B cell (primary cell): ENCODE measurements at regions not wholly inside any gene's neighbourhood (a gene's known extent, or its start where the extent isn't known, plus 50 kb on each side); places are given as distances from the start of the nearest gene placed in this dataset.

ENCODE experiments used
- ATAC-seq: fragments of 200-7000 bp; cut with Tn5 transposase; one replicate; pipeline ENCODE4 v1.10.0; 2021; ENCODE audit warnings: low read depth, mild to moderate bottlenecking, moderate number of reproducible peaks, moderate library complexity
- CTCF ChIA-PET: fragments of 350-600 bp; sonication (Branson Sonifier 250); formaldehyde crosslinking; loops from one replicate; lab custom pipeline; 2021; ENCODE audit warnings: antibody characterized with exemption, inconsistent platforms; lab: Charles Lee
- POLR2A ChIA-PET: fragments of 350-600 bp; sonication (Branson Sonifier 250); formaldehyde crosslinking; loops from one replicate; lab custom pipeline; 2021; ENCODE audit warnings: antibody characterized with exemption; lab: Charles Lee
- DNase-seq: peaks from one replicate; pipeline ENCODE4 v3.0.0; 2013
- H2AFZ ChIP-seq: 2 replicates; pipeline ENCODE4 v1.6.1; 2012; ENCODE audit warnings: mild to moderate bottlenecking, low read depth, low read length; ENCODE audit not compliant: insufficient read depth, poor library complexity, severe bottlenecking
- H3K27ac ChIP-seq, 2 donors: 1 replicate in 1 of 2; 2 replicates in 1 of 2; pipeline ENCODE4 v1.5.1; 2012 to 2013; ENCODE audit warnings: low read length in 2 of 2, mild to moderate bottlenecking in 2 of 2, moderate library complexity in 1 of 2
- H3K27me3 ChIP-seq, 4 experiments: fragments of 200-600 bp in 1 of 4; sonication (generic) in 1 of 4; replicated peaks in 1 of 4; 1 replicate in 2 of 4; 2 replicates in 2 of 4; pipeline versions ENCODE4 v1.6.1 to v1.7.0; 2013 to 2016; ENCODE audit warnings: low read length in 3 of 4, mild to moderate bottlenecking in 2 of 4, mixed read lengths in 1 of 4, moderate library complexity in 1 of 4; ENCODE audit not compliant: insufficient read depth in 4 of 4, control insufficient read depth in 3 of 4; ENCODE audit errors: control extremely low read depth in 1 of 4
- H3K36me3 ChIP-seq, 2 experiments: replicated peaks in 1 of 2; 1 replicate in 1 of 2; 2 replicates in 1 of 2; pipeline versions ENCODE4 v1.6.1 to v1.7.1; 2013; ENCODE audit warnings: low read length in 1 of 2; ENCODE audit not compliant: insufficient read depth in 2 of 2, control insufficient read depth in 1 of 2; ENCODE audit errors: control extremely low read depth in 1 of 2, extremely low read depth in 1 of 2
- H3K4me1 ChIP-seq, 2 donors: fragments of 200-600 bp in 1 of 2; sonication (generic) in 1 of 2; 1 replicate in 1 of 2; 2 replicates in 1 of 2; pipeline versions ENCODE4 v1.5.1 to v1.6.1; 2013 to 2017; ENCODE audit warnings: low read length in 2 of 2; ENCODE audit not compliant: control insufficient read depth in 2 of 2, insufficient read depth in 2 of 2
- H3K4me2 ChIP-seq: replicated peaks from 2 replicates; pipeline ENCODE3; 2012; ENCODE audit warnings: mild to moderate bottlenecking, low read depth, low read length; ENCODE audit not compliant: poor library complexity, severe bottlenecking
- H3K4me3 ChIP-seq, 5 experiments: fragments of 200-600 bp in 1 of 5; sonication (generic) in 1 of 5; 1 replicate in 3 of 5; 2 replicates in 2 of 5; pipeline versions ENCODE4 v1.5.1 to v1.7.0; 2011 to 2016; ENCODE audit warnings: low read length in 4 of 5, mild to moderate bottlenecking in 4 of 5, low read depth in 2 of 5, control low read depth in 1 of 5, moderate library complexity in 1 of 5; ENCODE audit not compliant: insufficient read depth in 1 of 5; ENCODE audit errors: control extremely low read depth in 1 of 5, extremely low read depth in 1 of 5
- H3K79me2 ChIP-seq: fragments of 200-600 bp; sonication (generic); one replicate; pipeline ENCODE4 v1.6.0; 2016; ENCODE audit warnings: low read length; ENCODE audit not compliant: control insufficient read depth, insufficient read depth
- H3K9ac ChIP-seq: fragments of 200-600 bp; sonication (generic); 2 replicates; pipeline ENCODE4 v1.6.1; 2017; ENCODE audit warnings: mild to moderate bottlenecking, low read length, moderate library complexity
- H3K9me3 ChIP-seq, 3 donors: one replicate each; pipeline versions ENCODE4 v1.6.1 to v1.7.1; 2013; ENCODE audit warnings: low read length in 2 of 3; ENCODE audit not compliant: control insufficient read depth in 2 of 3, insufficient read depth in 1 of 3; ENCODE audit errors: control extremely low read depth in 1 of 3
- H4K20me1 ChIP-seq: 2 replicates; pipeline ENCODE4 v1.6.0; 2012; ENCODE audit warnings: mild to moderate bottlenecking, low read length; ENCODE audit not compliant: insufficient read depth, control insufficient read depth, poor library complexity, severe bottlenecking
- H3K27ac Mint-ChIP-seq: one replicate; pipeline ENCODE4 v1.8.0; 2021; ENCODE audit warnings: mixed read lengths
- H3K27me3 Mint-ChIP-seq: one replicate; pipeline ENCODE4 v1.8.0; 2021; ENCODE audit warnings: mixed read lengths
- H3K4me1 Mint-ChIP-seq: one replicate; pipeline ENCODE4 v1.8.0; 2021; ENCODE audit warnings: mixed read lengths
- H3K4me3 Mint-ChIP-seq: one replicate; pipeline ENCODE4 v1.8.0; 2021; ENCODE audit warnings: mixed read lengths
- H3K9me3 Mint-ChIP-seq: one replicate; pipeline ENCODE4 v1.8.0; 2022; ENCODE audit warnings: mixed read lengths; ENCODE audit not compliant: insufficient read depth
- EZH2 ChIP-seq: IDR thresholded peaks from 2 replicates; pipeline ENCODE4 v1.6.1; 2012; ENCODE audit warnings: borderline replicate concordance, low read depth, mild to moderate bottlenecking, moderate library complexity, low read length; ENCODE audit not compliant: insufficient read depth, poor library complexity, severe bottlenecking
- WGBS: methylation state at CpG from one replicate; pipeline ENCODE4 v1.1.5; 2013; ENCODE audit warnings: missing lambda C conversion rate; ENCODE audit not compliant: insufficient coverage; 5-methylcytosine and 5-hydroxymethylcytosine counted together
- intact Hi-C: fragments of 100-400 bp; cut with micrococcal nuclease; formaldehyde crosslinking; loops from one replicate; pipeline ENCODE4 v1.10.0; 2022
- TF ChIP-seq, protein P1 (sequence below): fragments of 200-600 bp; IDR thresholded peaks from one replicate; pipeline ENCODE4 v1.8.0; 2022; ENCODE audit warnings: antibody characterized with exemption, mild to moderate bottlenecking

DNA sequence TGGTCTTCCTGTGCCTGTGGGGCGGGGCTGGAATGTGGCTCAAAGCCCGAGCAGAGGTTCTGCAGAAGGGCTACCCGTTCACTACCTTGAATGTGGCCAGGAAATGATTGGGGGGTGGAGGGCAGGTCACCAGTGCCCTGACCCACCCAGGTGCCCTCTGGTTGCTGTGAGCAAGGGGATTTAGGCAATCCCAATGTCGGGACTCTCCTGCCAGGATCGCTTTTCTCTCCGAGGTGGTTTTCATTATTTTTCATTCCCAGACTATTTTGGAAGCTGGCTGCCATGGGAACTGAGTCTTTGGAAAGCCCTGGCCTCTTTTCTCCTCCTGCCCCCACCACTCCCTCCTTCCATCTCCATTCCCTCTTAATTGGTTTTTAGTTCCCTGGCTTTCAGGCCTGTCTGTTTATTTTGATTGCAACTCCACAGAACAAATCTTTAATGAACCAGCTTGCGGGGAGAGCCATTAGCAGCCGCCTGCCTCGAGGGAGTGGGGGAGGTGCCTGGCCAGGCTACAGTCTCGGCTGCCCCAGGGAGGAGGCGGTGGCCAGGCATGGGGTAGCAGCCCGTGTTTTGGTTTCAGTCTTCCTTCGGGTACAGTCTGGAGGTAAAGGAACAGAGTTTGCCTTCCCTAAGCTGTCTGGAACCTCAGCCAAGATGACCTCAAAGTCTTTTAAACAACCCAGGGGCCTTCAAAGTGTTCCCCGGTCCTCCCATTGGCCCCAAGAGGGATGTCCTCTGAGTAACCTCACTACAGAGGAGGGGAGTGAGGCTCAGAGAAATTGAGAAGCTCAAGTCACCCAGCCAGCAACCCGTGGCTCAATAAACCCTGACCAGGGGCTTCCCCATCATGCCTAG, 114.4 kb upstream of the HAAO start:
- CTCF ChIA-PET, result no interaction called here
- Histone ChIP-seq H3K4me3 (no peak overlapping the region), H3K4me2 (no peak overlapping the region), H3K27me3 (peaks cover 0 to 40% (median 6%) of the 10 kb centered on the region in 4 experiments), H3K36me3 (no peaks in the 10 kb centered on the region), H2AFZ (no peak overlapping the region), H3K9me3 (peaks cover 0 to 5% (median 0%) of the 10 kb centered on the region in 3 donors), H3K27ac (no peak overlapping the region), H3K9ac (no peak overlapping the region), H3K4me1 (peaks cover 3 to 6% of the 10 kb centered on the region in 2 donors), H4K20me1 (no peaks in the 10 kb centered on the region), H3K79me2 (no peaks in the 10 kb centered on the region)
- ATAC-seq, result no peak
- no peak for DNase-seq
- Mint-ChIP-seq H3K4me3 (no peak overlapping the region), H3K27me3 (peaks cover 35% of the 10 kb centered on the region), H3K9me3 (no peaks in the 10 kb centered on the region), H3K4me1 (no peaks in the 10 kb centered on the region), H3K27ac (no peak overlapping the region)
- no peak for TF ChIP-seq EZH2
- TF ChIP-seq, protein P1, sequence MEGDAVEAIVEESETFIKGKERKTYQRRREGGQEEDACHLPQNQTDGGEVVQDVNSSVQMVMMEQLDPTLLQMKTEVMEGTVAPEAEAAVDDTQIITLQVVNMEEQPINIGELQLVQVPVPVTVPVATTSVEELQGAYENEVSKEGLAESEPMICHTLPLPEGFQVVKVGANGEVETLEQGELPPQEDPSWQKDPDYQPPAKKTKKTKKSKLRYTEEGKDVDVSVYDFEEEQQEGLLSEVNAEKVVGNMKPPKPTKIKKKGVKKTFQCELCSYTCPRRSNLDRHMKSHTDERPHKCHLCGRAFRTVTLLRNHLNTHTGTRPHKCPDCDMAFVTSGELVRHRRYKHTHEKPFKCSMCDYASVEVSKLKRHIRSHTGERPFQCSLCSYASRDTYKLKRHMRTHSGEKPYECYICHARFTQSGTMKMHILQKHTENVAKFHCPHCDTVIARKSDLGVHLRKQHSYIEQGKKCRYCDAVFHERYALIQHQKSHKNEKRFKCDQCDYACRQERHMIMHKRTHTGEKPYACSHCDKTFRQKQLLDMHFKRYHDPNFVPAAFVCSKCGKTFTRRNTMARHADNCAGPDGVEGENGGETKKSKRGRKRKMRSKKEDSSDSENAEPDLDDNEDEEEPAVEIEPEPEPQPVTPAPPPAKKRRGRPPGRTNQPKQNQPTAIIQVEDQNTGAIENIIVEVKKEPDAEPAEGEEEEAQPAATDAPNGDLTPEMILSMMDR, result no peak
- 49% methylated on average over 11 of the region's 15 CpGs for WGBS
- POLR2A ChIA-PET, result interaction anchor here (0.7 kb wide), 1 partner anchor 41 kb away, joined by 3 read pairs; no protein-coding TSS in a partner anchor
- intact Hi-C loops, result no loop called here

DNA sequence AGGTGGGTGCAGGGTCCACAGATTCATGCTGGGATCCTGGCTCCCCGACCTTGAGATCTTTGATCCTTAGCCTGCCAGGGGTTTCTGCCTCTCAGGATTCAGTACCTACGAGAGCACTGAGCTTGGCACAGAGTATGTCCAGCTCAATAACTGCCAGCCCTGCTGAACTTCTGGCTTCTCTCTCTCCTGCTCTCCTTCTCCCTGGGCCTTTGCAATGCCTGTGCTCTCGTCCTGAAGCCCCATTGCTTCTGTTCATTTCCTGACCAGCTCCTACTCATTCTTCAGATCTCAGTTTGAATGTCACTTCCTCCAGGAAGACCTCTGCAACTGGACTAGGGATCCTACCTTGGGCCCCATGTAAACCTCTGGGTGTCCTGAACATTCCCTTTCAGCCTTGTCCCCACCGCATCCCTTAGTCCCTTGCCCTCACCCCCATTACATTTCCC, 113.8 kb upstream of the HAAO start:
- ChIA-PET POLR2A (interaction anchor here (0.7 kb wide), 1 partner anchor 42 kb away, joined by 3 read pairs; no protein-coding TSS in a partner anchor), CTCF (no interaction called here)
- H3K79me2 ChIP-seq, result no peaks in the 10 kb centered on the region
- H3K27ac ChIP-seq, result no peak overlapping the region
- no peak overlapping the region for H3K4me3 Mint-ChIP-seq
- H3K4me1 Mint-ChIP-seq, result no peaks in the 10 kb centered on the region
- H3K4me3 ChIP-seq, result no peak overlapping the region
- H3K27me3 ChIP-seq, result peaks cover 0 to 40% (median 6%) of the 10 kb centered on the region in 4 experiments
- H3K9ac ChIP-seq, result no peak overlapping the region
- intact Hi-C loops, result no loop called here
- DNase-seq, result no peak
- no peaks in the 10 kb centered on the region for H4K20me1 ChIP-seq
- no peak for ATAC-seq
- no peaks in the 10 kb centered on the region for H3K36me3 ChIP-seq
- H3K4me2 ChIP-seq, result no peak overlapping the region
- H3K4me1 ChIP-seq, result peaks cover 3 to 6% of the 10 kb centered on the region in 2 donors
- no peak overlapping the region for H2AFZ ChIP-seq
- TF ChIP-seq EZH2, result no peak
- TF ChIP-seq, protein P1, result no peak
- H3K9me3 Mint-ChIP-seq, result no peaks in the 10 kb centered on the region
- no peak overlapping the region for H3K27ac Mint-ChIP-seq
- 64% methylated on average over 4 of the region's 4 CpGs for WGBS
- H3K9me3 ChIP-seq, result peaks cover 0 to 5% (median 0%) of the 10 kb centered on the region in 3 donors
- peaks cover 35% of the 10 kb centered on the region for H3K27me3 Mint-ChIP-seq
